ENCODE measurements at regions not wholly inside any gene's neighbourhood (a gene's known extent, or its start where the extent isn't known, plus 50 kb on each side); places are given as distances from the start of the nearest gene placed in this dataset.

GRCh38 chr6:163844761-163845160 lies 430.2 kb downstream of the QKI start:
- no CpG with 5 or more reads among the region's 3 CpGs for WGBS (ENCODE audit: extremely low coverage, insufficient read length, low lambda C conversion rate)
- no peak overlapping the region for H3T11ph ChIP-seq (ENCODE audit: low read length)
- peaks cover 10 to 12% (median 12%) of the 10 kb centered on the region in 3 experiments for H3K36me3 Mint-ChIP-seq (ENCODE audit: insufficient read depth in 1 of 3, low read depth in 3 of 3)

More at GRCh38 chr6:163844761-163845160, 430.2 kb downstream of the QKI start:
- H3K18ac ChIP-seq (ENCODE audit: insufficient read length, low read depth, low read length): no peak overlapping the region
- no peak overlapping the region for H3K9ac ChIP-seq (ENCODE audit: extremely low read depth, insufficient read length, low read length)
- H3K27me3 ChIP-seq (ENCODE audit: insufficient read depth, low read length): no peaks in the 10 kb centered on the region
- no peak overlapping the region for H2BK20ac ChIP-seq (ENCODE audit: low read depth, low read length, poor library complexity, severe bottlenecking)
- H4K91ac ChIP-seq (ENCODE audit: insufficient read length, low read depth, low read length): no peak overlapping the region
- H3K4me1 ChIP-seq (ENCODE audit: insufficient read depth, low read length): no peaks in the 10 kb centered on the region
- no peak overlapping the region for H3K4ac ChIP-seq (ENCODE audit: low read depth, low read length)
- H3K79me1 ChIP-seq (ENCODE audit: insufficient read depth, low read depth, low read length, poor library complexity, severe bottlenecking): no peaks in the 10 kb centered on the region
- Mint-ChIP-seq H3K4me1 (no peaks in the 10 kb centered on the region), H3K27me3 (ENCODE audit: low read depth) (no peaks in the 10 kb centered on the region), H3K27ac (no peak overlapping the region), H3K4me3 (no peak overlapping the region), H3K9me3 (peaks cover 11 to 12% of the 10 kb centered on the region in 2 experiments)
- no peak for TF ChIP-seq CTCF (conservative IDR thresholded peaks at IDR 0.05)
- no peaks in the 10 kb centered on the region for H4K20me1 ChIP-seq (ENCODE audit: control insufficient read depth, insufficient read depth, insufficient read length)
- no peaks in the 10 kb centered on the region for H3K23me2 ChIP-seq (ENCODE audit: insufficient read length, low read depth, low read length, poor library complexity, severe bottlenecking)
- H3K56ac ChIP-seq (ENCODE audit: insufficient read length, low read depth, low read length): no peak overlapping the region
- H2BK15ac ChIP-seq (ENCODE audit: low read depth, low read length): no peak overlapping the region
- H2AFZ ChIP-seq (ENCODE audit: low read length): no peak overlapping the region
- H4K5ac ChIP-seq (ENCODE audit: insufficient read length, low read depth, low read length): no peak overlapping the region
- no peak overlapping the region for H3K23ac ChIP-seq (ENCODE audit: insufficient read length, low read depth, low read length)
- H3K9me3 ChIP-seq (ENCODE audit: control insufficient read depth, low read depth, low read length): no peaks in the 10 kb centered on the region
- H2AK5ac ChIP-seq (ENCODE audit: insufficient read length, low read length): no peak overlapping the region
- H2BK5ac ChIP-seq (ENCODE audit: insufficient read length, low read length): no peak overlapping the region
- DNase-seq: no peak
- H3K14ac ChIP-seq (ENCODE audit: insufficient read depth, low read length): no peak overlapping the region
- H3K27ac ChIP-seq (ENCODE audit: insufficient read length, low read depth, low read length): no peak overlapping the region
- H4K8ac ChIP-seq (replicated peaks; ENCODE audit: insufficient read length, low read depth, low read length): no peak overlapping the region
- H2BK120ac ChIP-seq (ENCODE audit: low read depth, low read length, poor library complexity, severe bottlenecking): no peak overlapping the region
- no peak overlapping the region for H2BK12ac ChIP-seq (ENCODE audit: insufficient read length, low read depth, low read length)
- H3K4me2 ChIP-seq (ENCODE audit: insufficient read depth, insufficient read length, low read length): no peak overlapping the region
- H3K79me2 ChIP-seq (ENCODE audit: insufficient read depth, low read length): no peaks in the 10 kb centered on the region

Data from H9 (cell line).